IMR-90 (cell line): ENCODE measurements at regions not wholly inside any gene's neighbourhood (a gene's known extent, or its start where the extent isn't known, plus 50 kb on each side); places are given as distances from the start of the nearest gene placed in this dataset.

Experiments used
- ATAC-seq: fragments of 200-7000 bp; cut with Tn5 transposase; 2 replicates; pipeline ENCODE4 v1.9.1; 2020; ENCODE audit warnings: low read depth, mild to moderate bottlenecking, moderate library complexity
- BruUV-seq: library from RNA; stranded (reverse); fragments of 400-500 nt; replicated peaks from 2 replicates; lab custom pipeline; 2021; lab: Mats Ljungman, UMichigan
- CTCF ChIA-PET: fragments of 300-600 bp; formaldehyde crosslinking; extraction: SDS; loops from one replicate; lab custom pipeline; 2021; ENCODE audit warnings: antibody characterized with exemption; lab: Yijun Ruan, JAX
- POLR2A ChIA-PET: fragments of 300-600 bp; sonication (Branson Sonifier 250); formaldehyde crosslinking; loops from one replicate; lab custom pipeline; 2022; ENCODE audit warnings: antibody characterized with exemption; ENCODE audit not compliant: unreplicated experiment; lab: Charles Lee
- DNase-seq: peaks from one replicate; pipeline ENCODE4 v3.0.0; 2013
- H2AFZ ChIP-seq: replicated peaks from 2 replicates; pipeline ENCODE3; 2013; ENCODE audit warnings: low read length, mild to moderate bottlenecking; ENCODE audit not compliant: poor library complexity
- H2AK5ac ChIP-seq: 2 replicates; pipeline ENCODE4 v1.6.1; 2013; ENCODE audit warnings: low read depth, low read length, inconsistent platforms
- H2AK9ac ChIP-seq: replicated peaks from 2 replicates; pipeline ENCODE3; 2013; ENCODE audit warnings: mild to moderate bottlenecking, low read depth, low read length, moderate library complexity; ENCODE audit not compliant: poor library complexity
- H2BK120ac ChIP-seq: 2 replicates; pipeline ENCODE4 v1.6.1; 2013; ENCODE audit warnings: low read depth, low read length, inconsistent platforms
- H2BK15ac ChIP-seq: 3 replicates; pipeline ENCODE4 v1.6.1; 2013; ENCODE audit warnings: low read depth, low read length, inconsistent platforms
- H2BK20ac ChIP-seq: 2 replicates; pipeline ENCODE4 v1.6.1; 2013; ENCODE audit warnings: low read depth, mild to moderate bottlenecking, inconsistent platforms, low read length, moderate library complexity
- H2BK5ac ChIP-seq: 2 replicates; pipeline ENCODE4 v1.6.1; 2013; ENCODE audit warnings: mild to moderate bottlenecking, low read depth, low read length, inconsistent platforms; ENCODE audit not compliant: poor library complexity, severe bottlenecking
- H3K14ac ChIP-seq: replicated peaks from 2 replicates; pipeline ENCODE4 v1.6.1; 2013; ENCODE audit warnings: low read depth, low read length, inconsistent platforms
- H3K18ac ChIP-seq: 2 replicates; pipeline ENCODE4 v1.6.1; 2013; ENCODE audit warnings: low read depth, low read length, control low read depth
- H3K23ac ChIP-seq: 2 replicates; pipeline ENCODE4 v1.6.1; 2013; ENCODE audit warnings: low read depth, low read length, inconsistent platforms
- H3K27ac ChIP-seq: 2 replicates; pipeline ENCODE4 v1.5.1; 2013; ENCODE audit warnings: mild to moderate bottlenecking, control low read depth, low read length; ENCODE audit not compliant: insufficient read depth
- H3K27me3 ChIP-seq: 2 replicates; pipeline ENCODE4 v1.6.1; 2013; ENCODE audit warnings: low read length; ENCODE audit not compliant: control insufficient read depth, insufficient read depth
- H3K36me3 ChIP-seq: 2 replicates; pipeline ENCODE4 v1.6.1; 2013; ENCODE audit warnings: low read length, mixed read lengths; ENCODE audit not compliant: control insufficient read depth, insufficient read depth
- H3K4ac ChIP-seq: 2 replicates; pipeline ENCODE4 v1.6.1; 2013; ENCODE audit warnings: low read depth, low read length, inconsistent platforms
- H3K4me1 ChIP-seq: 2 replicates; pipeline ENCODE4 v1.6.1; 2013; ENCODE audit warnings: low read length, mixed read lengths; ENCODE audit not compliant: control insufficient read depth, insufficient read depth
- H3K4me2 ChIP-seq: 2 replicates; pipeline ENCODE4 v1.6.1; 2013; ENCODE audit warnings: low read depth, mild to moderate bottlenecking, control low read depth, low read length, moderate library complexity
- H3K4me3 ChIP-seq: 2 replicates; pipeline ENCODE4 v1.5.1; 2013; ENCODE audit warnings: low read depth, mild to moderate bottlenecking, control low read depth, low read length, moderate library complexity; ENCODE audit not compliant: insufficient read depth
- H3K56ac ChIP-seq: 2 replicates; pipeline ENCODE4 v1.6.1; 2013; ENCODE audit warnings: low read length, inconsistent platforms; ENCODE audit not compliant: insufficient read depth; ENCODE audit errors: extremely low read depth
- H3K79me1 ChIP-seq, 2 experiments: 2 replicates each; pipeline ENCODE4 v1.6.1; 2013; ENCODE audit warnings: low read length in 2 of 2, inconsistent platforms in 1 of 2, low read depth in 1 of 2
- H3K9ac ChIP-seq: 2 replicates; pipeline ENCODE4 v1.6.1; 2013; ENCODE audit warnings: low read depth, low read length, control low read depth
- H3K9me1 ChIP-seq: 2 replicates; pipeline ENCODE4 v1.6.1; 2013; ENCODE audit warnings: low read length, inconsistent platforms; ENCODE audit not compliant: insufficient read depth
- H3K9me3 ChIP-seq: 2 replicates; pipeline ENCODE4 v1.6.1; 2013; ENCODE audit warnings: low read length; ENCODE audit not compliant: control insufficient read depth, insufficient read depth
- H4K20me1 ChIP-seq: 2 replicates; pipeline ENCODE4 v1.6.1; 2013; ENCODE audit warnings: low read length, inconsistent platforms; ENCODE audit not compliant: insufficient read depth
- H4K5ac ChIP-seq: 2 replicates; pipeline ENCODE4 v1.6.1; 2013; ENCODE audit warnings: mild to moderate bottlenecking, low read depth, low read length, control low read depth
- H4K8ac ChIP-seq, 2 experiments: 2 replicates each; pipeline ENCODE4 v1.6.1; 2013; ENCODE audit warnings: low read depth in 2 of 2, low read length in 2 of 2, control low read depth in 1 of 2, inconsistent platforms in 1 of 2
- H4K91ac ChIP-seq: 2 replicates; pipeline ENCODE4 v1.6.1; 2013; ENCODE audit warnings: low read depth, low read length, inconsistent platforms; ENCODE audit not compliant: insufficient read depth
- BHLHE40 ChIP-seq: fragments of 150-350 bp; IDR thresholded peaks from 2 replicates; pipeline ENCODE4 v1.6.1; 2016; ENCODE audit warnings: mild to moderate bottlenecking, low read depth, low read length
- CEBPB ChIP-seq: IDR thresholded peaks from 2 replicates; pipeline ENCODE4 v1.6.1; 2012; ENCODE audit warnings: low read depth, low read length, improper control_type of control experiment
- CHD1 ChIP-seq: IDR thresholded peaks from 2 replicates; pipeline ENCODE4 v1.6.1; 2012; ENCODE audit warnings: low read depth, low read length, improper control_type of control experiment
- FOS ChIP-seq: fragments of 150-350 bp; IDR thresholded peaks from 2 replicates; pipeline ENCODE4 v1.6.1; 2016; ENCODE audit warnings: low read depth, low read length
- MAFK ChIP-seq: IDR thresholded peaks from 2 replicates; pipeline ENCODE4 v1.6.1; 2012; ENCODE audit warnings: low read depth, low read length, improper control_type of control experiment
- MAZ ChIP-seq: IDR thresholded peaks from 2 replicates; pipeline ENCODE4 v1.6.1; 2012; ENCODE audit warnings: low read depth, mild to moderate bottlenecking, low read length, improper control_type of control experiment, moderate library complexity, borderline replicate concordance
- MXI1 ChIP-seq: IDR thresholded peaks from 2 replicates; pipeline ENCODE4 v1.6.1; 2012; ENCODE audit warnings: low read depth, mild to moderate bottlenecking, low read length, moderate library complexity, borderline replicate concordance
- NFE2L2 ChIP-seq: fragments of 150-350 bp; IDR thresholded peaks from 2 replicates; pipeline ENCODE4 v1.6.1; 2016; ENCODE audit warnings: low read depth, mild to moderate bottlenecking, low read length
- RCOR1 ChIP-seq: IDR thresholded peaks from 2 replicates; pipeline ENCODE4 v1.6.1; 2012; ENCODE audit warnings: mild to moderate bottlenecking, low read length, improper control_type of control experiment; ENCODE audit not compliant: insufficient replicate concordance
- WGBS, 2 experiments: methylation state at CpG; one replicate each; pipeline versions ENCODE4 v1.1.5 to v1.1.7; 2013; ENCODE audit warnings: missing lambda C conversion rate in 2 of 2; ENCODE audit not compliant: insufficient read length in 1 of 2; ENCODE audit errors: extremely low coverage in 2 of 2; 5-methylcytosine and 5-hydroxymethylcytosine counted together
- dilution Hi-C: fragments of 300-500 bp; cut with HindIII; formaldehyde crosslinking; loops from one replicate; pipeline ENCODE4 v1.14.3; 2018; ENCODE audit warnings: low sequenced_read_pairs; ENCODE audit not compliant: unreplicated experiment
- in situ Hi-C: fragments of 300-500 bp; cut with MboI; formaldehyde crosslinking; loops from 3 replicates; pipeline ENCODE4 v1.14.3; 2019; ENCODE audit warnings: low sequenced_read_pairs, inconsistent platforms, mixed read lengths
- intact Hi-C: fragments of 100-400 bp; cut with micrococcal nuclease; formaldehyde crosslinking; loops from 2 replicates; pipeline ENCODE4 v1.10.0; 2022
- TF ChIP-seq, protein P1 (sequence below): conservative IDR thresholded peaks from 2 replicates; pipeline ENCODE4 v1.5.1; 2012; ENCODE audit warnings: mild to moderate bottlenecking, low read depth, low read length, improper control_type of control experiment
- TF ChIP-seq, protein P2 (sequence below): fragments of 150-350 bp; IDR thresholded peaks from 2 replicates; pipeline ENCODE4 v1.6.1; 2016; ENCODE audit warnings: low read depth, mild to moderate bottlenecking, low read length, moderate library complexity, borderline replicate concordance
- TF ChIP-seq, protein P3 (sequence below): fragments of 150-350 bp; IDR thresholded peaks from 2 replicates; pipeline ENCODE4 v1.6.1; 2017; ENCODE audit warnings: mild to moderate bottlenecking, antibody characterized with exemption, low read length, low read depth

DNA sequence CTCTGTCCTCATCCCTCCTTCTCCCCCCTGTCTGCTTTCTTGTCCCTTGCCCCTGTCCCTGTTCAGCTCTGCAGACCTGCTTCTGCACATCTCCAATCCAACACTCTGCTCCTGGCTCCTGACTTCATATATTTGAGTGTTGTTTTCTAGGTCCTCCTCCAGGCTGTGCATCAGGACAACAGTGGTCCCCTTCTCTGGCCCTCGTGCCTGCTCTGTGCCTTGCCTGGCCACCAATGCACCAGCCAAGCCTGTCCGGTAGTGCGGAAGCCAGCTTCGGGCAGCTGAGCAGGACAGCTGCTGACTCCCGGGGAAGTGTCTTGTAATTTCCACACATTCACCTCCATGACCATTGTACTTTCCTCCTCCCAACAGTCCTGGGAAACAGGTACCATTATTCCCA lies 203.4 kb upstream of the RAB4A start:
- CTCF ChIA-PET: interaction anchor here (1.2 kb wide), 1 partner anchor 8 kb away, joined by 3 read pairs; no protein-coding TSS in a partner anchor
- intact Hi-C loops (no loop called here), in situ Hi-C loops (no loop called here), dilution Hi-C loops (no loop called here)
- no peak overlapping the region for H3K23ac ChIP-seq
- no peak overlapping the region for H3K9ac ChIP-seq
- no peak overlapping the region for H2AK5ac ChIP-seq
- H3K9me3 ChIP-seq: no peaks in the 10 kb centered on the region
- H2BK15ac ChIP-seq: no peak overlapping the region
- ATAC-seq (no peak), DNase-seq (no peak)
- H4K8ac ChIP-seq: no peak overlapping the region
- no peak overlapping the region for H2AFZ ChIP-seq
- H3K79me1 ChIP-seq: no peaks in the 10 kb centered on the region
- no peak overlapping the region for H4K91ac ChIP-seq
- H2BK20ac ChIP-seq: no peak overlapping the region
- H3K18ac ChIP-seq: no peak overlapping the region
- no peak overlapping the region for H3K4me3 ChIP-seq
- no peaks in the 10 kb centered on the region for H3K36me3 ChIP-seq
- POLR2A ChIA-PET: no interaction called here
- no peaks in the 10 kb centered on the region for H4K20me1 ChIP-seq
- TF ChIP-seq CEBPB: no peak
- TF ChIP-seq MAZ: no peak
- no peak for TF ChIP-seq MAFK
- TF ChIP-seq, protein P1, sequence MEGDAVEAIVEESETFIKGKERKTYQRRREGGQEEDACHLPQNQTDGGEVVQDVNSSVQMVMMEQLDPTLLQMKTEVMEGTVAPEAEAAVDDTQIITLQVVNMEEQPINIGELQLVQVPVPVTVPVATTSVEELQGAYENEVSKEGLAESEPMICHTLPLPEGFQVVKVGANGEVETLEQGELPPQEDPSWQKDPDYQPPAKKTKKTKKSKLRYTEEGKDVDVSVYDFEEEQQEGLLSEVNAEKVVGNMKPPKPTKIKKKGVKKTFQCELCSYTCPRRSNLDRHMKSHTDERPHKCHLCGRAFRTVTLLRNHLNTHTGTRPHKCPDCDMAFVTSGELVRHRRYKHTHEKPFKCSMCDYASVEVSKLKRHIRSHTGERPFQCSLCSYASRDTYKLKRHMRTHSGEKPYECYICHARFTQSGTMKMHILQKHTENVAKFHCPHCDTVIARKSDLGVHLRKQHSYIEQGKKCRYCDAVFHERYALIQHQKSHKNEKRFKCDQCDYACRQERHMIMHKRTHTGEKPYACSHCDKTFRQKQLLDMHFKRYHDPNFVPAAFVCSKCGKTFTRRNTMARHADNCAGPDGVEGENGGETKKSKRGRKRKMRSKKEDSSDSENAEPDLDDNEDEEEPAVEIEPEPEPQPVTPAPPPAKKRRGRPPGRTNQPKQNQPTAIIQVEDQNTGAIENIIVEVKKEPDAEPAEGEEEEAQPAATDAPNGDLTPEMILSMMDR: no peak
- TF ChIP-seq, protein P2, sequence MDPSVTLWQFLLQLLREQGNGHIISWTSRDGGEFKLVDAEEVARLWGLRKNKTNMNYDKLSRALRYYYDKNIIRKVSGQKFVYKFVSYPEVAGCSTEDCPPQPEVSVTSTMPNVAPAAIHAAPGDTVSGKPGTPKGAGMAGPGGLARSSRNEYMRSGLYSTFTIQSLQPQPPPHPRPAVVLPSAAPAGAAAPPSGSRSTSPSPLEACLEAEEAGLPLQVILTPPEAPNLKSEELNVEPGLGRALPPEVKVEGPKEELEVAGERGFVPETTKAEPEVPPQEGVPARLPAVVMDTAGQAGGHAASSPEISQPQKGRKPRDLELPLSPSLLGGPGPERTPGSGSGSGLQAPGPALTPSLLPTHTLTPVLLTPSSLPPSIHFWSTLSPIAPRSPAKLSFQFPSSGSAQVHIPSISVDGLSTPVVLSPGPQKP: no peak
- no peak for TF ChIP-seq RCOR1
- TF ChIP-seq BHLHE40: no peak
- TF ChIP-seq, protein P3, sequence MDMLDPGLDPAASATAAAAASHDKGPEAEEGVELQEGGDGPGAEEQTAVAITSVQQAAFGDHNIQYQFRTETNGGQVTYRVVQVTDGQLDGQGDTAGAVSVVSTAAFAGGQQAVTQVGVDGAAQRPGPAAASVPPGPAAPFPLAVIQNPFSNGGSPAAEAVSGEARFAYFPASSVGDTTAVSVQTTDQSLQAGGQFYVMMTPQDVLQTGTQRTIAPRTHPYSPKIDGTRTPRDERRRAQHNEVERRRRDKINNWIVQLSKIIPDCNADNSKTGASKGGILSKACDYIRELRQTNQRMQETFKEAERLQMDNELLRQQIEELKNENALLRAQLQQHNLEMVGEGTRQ: no peak
- TF ChIP-seq FOS: no peak
- TF ChIP-seq CHD1: no peak
- TF ChIP-seq NFE2L2: no peak
- TF ChIP-seq MXI1: no peak
- no peaks in the 10 kb centered on the region; the same call in 1 of the 2 replicates for H3K4me1 ChIP-seq
- no peak overlapping the region for H2AK9ac ChIP-seq
- no peak overlapping the region for H3K4me2 ChIP-seq
- WGBS, 2 experiments: 85% methylated on average over 5 of the region's 5 CpGs; no CpG with 5 or more reads in 1 of the 2 experiments
- no peak overlapping the region for H3K4ac ChIP-seq
- no peak overlapping the region for H2BK5ac ChIP-seq
- no peak overlapping the region for H2BK120ac ChIP-seq
- H3K56ac ChIP-seq: no peak overlapping the region
- no peaks in the 10 kb centered on the region for H3K9me1 ChIP-seq
- H3K27me3 ChIP-seq: peaks cover 32% of the 10 kb centered on the region
- H4K5ac ChIP-seq: no peak overlapping the region
- no peak overlapping the region for H3K27ac ChIP-seq
- H3K14ac ChIP-seq: no peak overlapping the region
- no TSS peak for BruUV-seq
